WTC11 (cell line): ENCODE measurements at regions not wholly inside any gene's neighbourhood (a gene's known extent, or its start where the extent isn't known, plus 50 kb on each side); places are given as distances from the start of the nearest gene placed in this dataset.

ENCODE experiments used
- CTCF ChIP-seq: fragments of 200-600 bp; IDR thresholded peaks from 2 replicates; pipeline ENCODE4 v1.8.0; 2022; ENCODE audit warnings: antibody characterized with exemption
- ESRRA ChIP-seq: sonication (generic); formaldehyde crosslinking; IDR thresholded peaks from 2 replicates; pipeline ENCODE4 v1.8.1; 2022; ENCODE audit warnings: mild to moderate bottlenecking, missing genetic modification reagents, borderline replicate concordance
- MAX ChIP-seq: sonication (generic); formaldehyde crosslinking; IDR thresholded peaks from 2 replicates; pipeline ENCODE4 v1.8.0; 2022; ENCODE audit warnings: mild to moderate bottlenecking, missing genetic modification reagents
- NR1H2 ChIP-seq: sonication (generic); formaldehyde crosslinking; IDR thresholded peaks from 2 replicates; pipeline ENCODE4 v1.9.0; 2021; ENCODE audit warnings: mild to moderate bottlenecking, moderate library complexity, missing genetic modification reagents
- NR3C1 ChIP-seq: sonication (generic); formaldehyde crosslinking; conservative IDR thresholded peaks from 2 replicates; pipeline ENCODE4 v1.8.1; 2023; ENCODE audit warnings: low read depth, mild to moderate bottlenecking, missing genetic modification reagents
- SMAD4 ChIP-seq: sonication (generic); formaldehyde crosslinking; IDR thresholded peaks from 2 replicates; pipeline ENCODE4 v1.8.0; 2022; ENCODE audit warnings: mild to moderate bottlenecking, missing genetic modification reagents
- SP1 ChIP-seq: sonication (generic); formaldehyde crosslinking; conservative IDR thresholded peaks from 2 replicates; pipeline ENCODE4 v1.8.1; 2022; ENCODE audit warnings: missing genetic modification reagents
- TCF7 ChIP-seq: sonication (generic); formaldehyde crosslinking; IDR thresholded peaks from 2 replicates; pipeline ENCODE4 v1.8.0; 2022; ENCODE audit warnings: mild to moderate bottlenecking, low read depth, missing genetic modification reagents, moderate library complexity
- TEAD1 ChIP-seq: sonication (generic); formaldehyde crosslinking; IDR thresholded peaks from 2 replicates; pipeline ENCODE4 v1.8.0; 2022; ENCODE audit warnings: mild to moderate bottlenecking, missing genetic modification reagents
- TF ChIP-seq, protein P1 (sequence below): fragments of 250-450 bp; sonication (Bioruptor Pico); IDR thresholded peaks from 2 replicates; pipeline ENCODE4 v1.9.0; 2021; ENCODE audit warnings: mild to moderate bottlenecking, borderline replicate concordance

DNA sequence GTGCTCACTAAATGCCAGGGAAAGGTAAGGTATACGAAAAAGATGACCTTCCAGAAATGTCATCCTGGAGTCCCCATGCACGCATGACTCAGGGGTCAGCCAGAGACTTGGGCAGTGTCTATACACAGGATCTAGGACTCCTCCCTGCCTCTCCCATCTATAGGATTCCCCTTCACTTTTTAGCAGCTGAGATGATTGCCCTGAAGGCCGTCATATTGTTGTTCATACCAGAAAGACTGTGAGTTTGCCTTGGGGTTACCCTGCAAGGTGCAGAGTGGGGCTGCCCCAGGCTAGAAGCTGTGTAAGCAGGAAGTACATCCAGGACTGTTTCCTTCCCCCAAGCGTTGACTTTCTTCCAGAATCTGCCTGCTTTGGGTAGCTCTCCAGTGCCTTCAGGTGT is 55.1 kb upstream of the MAMLD1 start:
- TF ChIP-seq, protein P1, sequence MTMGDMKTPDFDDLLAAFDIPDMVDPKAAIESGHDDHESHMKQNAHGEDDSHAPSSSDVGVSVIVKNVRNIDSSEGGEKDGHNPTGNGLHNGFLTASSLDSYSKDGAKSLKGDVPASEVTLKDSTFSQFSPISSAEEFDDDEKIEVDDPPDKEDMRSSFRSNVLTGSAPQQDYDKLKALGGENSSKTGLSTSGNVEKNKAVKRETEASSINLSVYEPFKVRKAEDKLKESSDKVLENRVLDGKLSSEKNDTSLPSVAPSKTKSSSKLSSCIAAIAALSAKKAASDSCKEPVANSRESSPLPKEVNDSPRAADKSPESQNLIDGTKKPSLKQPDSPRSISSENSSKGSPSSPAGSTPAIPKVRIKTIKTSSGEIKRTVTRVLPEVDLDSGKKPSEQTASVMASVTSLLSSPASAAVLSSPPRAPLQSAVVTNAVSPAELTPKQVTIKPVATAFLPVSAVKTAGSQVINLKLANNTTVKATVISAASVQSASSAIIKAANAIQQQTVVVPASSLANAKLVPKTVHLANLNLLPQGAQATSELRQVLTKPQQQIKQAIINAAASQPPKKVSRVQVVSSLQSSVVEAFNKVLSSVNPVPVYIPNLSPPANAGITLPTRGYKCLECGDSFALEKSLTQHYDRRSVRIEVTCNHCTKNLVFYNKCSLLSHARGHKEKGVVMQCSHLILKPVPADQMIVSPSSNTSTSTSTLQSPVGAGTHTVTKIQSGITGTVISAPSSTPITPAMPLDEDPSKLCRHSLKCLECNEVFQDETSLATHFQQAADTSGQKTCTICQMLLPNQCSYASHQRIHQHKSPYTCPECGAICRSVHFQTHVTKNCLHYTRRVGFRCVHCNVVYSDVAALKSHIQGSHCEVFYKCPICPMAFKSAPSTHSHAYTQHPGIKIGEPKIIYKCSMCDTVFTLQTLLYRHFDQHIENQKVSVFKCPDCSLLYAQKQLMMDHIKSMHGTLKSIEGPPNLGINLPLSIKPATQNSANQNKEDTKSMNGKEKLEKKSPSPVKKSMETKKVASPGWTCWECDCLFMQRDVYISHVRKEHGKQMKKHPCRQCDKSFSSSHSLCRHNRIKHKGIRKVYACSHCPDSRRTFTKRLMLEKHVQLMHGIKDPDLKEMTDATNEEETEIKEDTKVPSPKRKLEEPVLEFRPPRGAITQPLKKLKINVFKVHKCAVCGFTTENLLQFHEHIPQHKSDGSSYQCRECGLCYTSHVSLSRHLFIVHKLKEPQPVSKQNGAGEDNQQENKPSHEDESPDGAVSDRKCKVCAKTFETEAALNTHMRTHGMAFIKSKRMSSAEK (CRISPR knock-in tag): no peak
- no peak for TF ChIP-seq SP1 (CRISPR knock-in tag)
- TF ChIP-seq ESRRA (CRISPR knock-in tag): no peak
- TF ChIP-seq NR3C1 (CRISPR knock-in tag): no peak
- no peak for TF ChIP-seq SMAD4 (CRISPR knock-in tag)
- TF ChIP-seq MAX (CRISPR knock-in tag): no peak
- no peak for TF ChIP-seq NR1H2 (CRISPR knock-in tag)
- no peak for TF ChIP-seq TEAD1
- no peak for TF ChIP-seq TCF7 (CRISPR knock-in tag)
- no peak for TF ChIP-seq CTCF
